Brain microvascular endothelial cell (primary cell): ENCODE measurements at regions not wholly inside any gene's neighbourhood (a gene's known extent, or its start where the extent isn't known, plus 50 kb on each side); places are given as distances from the start of the nearest gene placed in this dataset.
"Not testable (repeated sequence)": the region's sequence is repeated elsewhere in the genome, so short reads cannot be mapped to it uniquely, and the experiment has no call there.

Experiments used
- DNase-seq: peaks from one replicate; pipeline ENCODE4 v3.0.0-alpha.2; 2020
- H3K27ac ChIP-seq: fragments of 250-450 bp; sonication (Bioruptor Pico); 2 replicates; pipeline ENCODE4 v1.5.1; 2020; ENCODE audit warnings: mild to moderate bottlenecking, moderate library complexity
- H3K27me3 ChIP-seq: fragments of 250-450 bp; sonication (Bioruptor Pico); replicated peaks from 2 replicates; pipeline ENCODE4 v1.5.1; 2020; ENCODE audit warnings: mild to moderate bottlenecking
- H3K36me3 ChIP-seq: fragments of 250-450 bp; sonication (Bioruptor Pico); replicated peaks from 2 replicates; pipeline ENCODE4 v1.5.1; 2020; ENCODE audit warnings: mild to moderate bottlenecking
- H3K4me3 ChIP-seq: 2 replicates; pipeline ENCODE4 v1.5.1; 2011; ENCODE audit warnings: low read depth, mild to moderate bottlenecking, control low read depth, low read length, moderate library complexity
- in situ Hi-C: cut with HindIII; loops from 2 replicates; pipeline ENCODE4 v1.10.0; 2017; ENCODE audit warnings: low sequenced_read_pairs, low pct_ligation_motif_present
- TF ChIP-seq, protein P1 (sequence below): IDR thresholded peaks from 2 replicates; pipeline ENCODE4 v1.5.1; 2011; ENCODE audit warnings: low read depth, mild to moderate bottlenecking, moderate library complexity, low read length, control low read depth, inconsistent platforms; ENCODE audit errors: missing control alignments

- DNase-seq = peak; percentile 55
- in situ Hi-C loops = no loop called here
- Histone ChIP-seq H3K4me3 (no peak overlapping the region), H3K27me3 (no peaks in the 10 kb centered on the region), H3K36me3 (no peaks in the 10 kb centered on the region), H3K27ac (no peak overlapping the region)
- TF ChIP-seq, protein P1, sequence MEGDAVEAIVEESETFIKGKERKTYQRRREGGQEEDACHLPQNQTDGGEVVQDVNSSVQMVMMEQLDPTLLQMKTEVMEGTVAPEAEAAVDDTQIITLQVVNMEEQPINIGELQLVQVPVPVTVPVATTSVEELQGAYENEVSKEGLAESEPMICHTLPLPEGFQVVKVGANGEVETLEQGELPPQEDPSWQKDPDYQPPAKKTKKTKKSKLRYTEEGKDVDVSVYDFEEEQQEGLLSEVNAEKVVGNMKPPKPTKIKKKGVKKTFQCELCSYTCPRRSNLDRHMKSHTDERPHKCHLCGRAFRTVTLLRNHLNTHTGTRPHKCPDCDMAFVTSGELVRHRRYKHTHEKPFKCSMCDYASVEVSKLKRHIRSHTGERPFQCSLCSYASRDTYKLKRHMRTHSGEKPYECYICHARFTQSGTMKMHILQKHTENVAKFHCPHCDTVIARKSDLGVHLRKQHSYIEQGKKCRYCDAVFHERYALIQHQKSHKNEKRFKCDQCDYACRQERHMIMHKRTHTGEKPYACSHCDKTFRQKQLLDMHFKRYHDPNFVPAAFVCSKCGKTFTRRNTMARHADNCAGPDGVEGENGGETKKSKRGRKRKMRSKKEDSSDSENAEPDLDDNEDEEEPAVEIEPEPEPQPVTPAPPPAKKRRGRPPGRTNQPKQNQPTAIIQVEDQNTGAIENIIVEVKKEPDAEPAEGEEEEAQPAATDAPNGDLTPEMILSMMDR = no peak
Measured at GRCh38 chr4:81314196-81314896, 99.3 kb upstream of the PRKG2 start.

DNA sequence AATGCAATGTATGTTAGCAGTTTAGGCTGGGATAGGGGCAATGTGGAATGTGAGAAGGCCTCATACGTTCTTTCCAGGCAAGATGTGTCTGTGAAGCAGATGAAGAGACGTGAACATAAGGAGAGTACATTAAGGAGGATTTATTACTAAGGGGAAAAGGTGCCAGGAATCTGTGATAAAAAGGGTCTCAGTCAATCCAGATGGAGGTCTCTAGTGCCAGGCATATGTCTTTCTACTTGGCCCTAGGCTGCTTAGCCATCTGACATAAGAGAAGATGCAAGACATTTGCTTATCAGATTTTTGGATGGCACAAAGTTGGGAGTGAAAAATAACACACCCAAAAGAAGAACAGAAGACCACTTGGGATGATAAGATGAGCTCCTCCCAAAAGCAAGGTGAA is 93.0 kb upstream of the PRKG2 start:
- Histone ChIP-seq H3K36me3 (no peaks in the 10 kb centered on the region), H3K27ac (no peak overlapping the region), H3K4me3 (no peak overlapping the region), H3K27me3 (no peaks in the 10 kb centered on the region)
- TF ChIP-seq, protein P1 = no peak
- in situ Hi-C loops = no loop called here
- no peak for DNase-seq

- TF ChIP-seq, protein P1 = no peak
- in situ Hi-C loops = no loop called here
- Histone ChIP-seq H3K27me3 (no peaks in the 10 kb centered on the region), H3K4me3 (no peak overlapping the region), H3K27ac (no peak overlapping the region), H3K36me3 (no peaks in the 10 kb centered on the region)
- DNase-seq = no peak
Measured at GRCh38 chr4:81304871-81305270, 89.8 kb upstream of the PRKG2 start.

GRCh38 chr4:81300352-81300751 is 85.3 kb upstream of the PRKG2 start:
- H3K36me3 ChIP-seq, H3K4me3 ChIP-seq, H3K27ac ChIP-seq, in situ Hi-C loops, DNase-seq, H3K27me3 ChIP-seq: not testable (repeated sequence)

DNA sequence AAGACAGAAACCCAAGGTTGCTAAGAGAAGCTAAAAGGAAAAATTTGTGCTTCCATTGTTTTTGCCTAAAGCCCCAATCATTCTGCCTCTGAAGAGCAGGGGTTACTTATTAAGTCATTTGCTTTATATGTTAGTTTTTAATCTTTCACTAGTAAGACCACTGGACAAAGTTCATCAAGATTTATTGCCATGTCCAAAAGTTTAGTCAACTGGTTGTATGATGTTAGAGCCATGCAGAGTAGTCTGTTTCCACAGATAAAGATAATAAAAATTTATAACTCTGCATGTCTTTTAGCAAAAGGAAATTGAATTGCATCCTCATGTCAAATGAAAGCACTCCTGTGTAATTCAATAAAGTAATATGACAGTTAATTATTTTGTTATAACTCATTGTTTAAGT is 75.8 kb upstream of the PRKG2 start:
- TF ChIP-seq, protein P1 = no peak
- no peaks in the 10 kb centered on the region for H3K27me3 ChIP-seq
- no peaks in the 10 kb centered on the region for H3K36me3 ChIP-seq
- no peak for DNase-seq
- H3K4me3 ChIP-seq = no peak overlapping the region
- no peak overlapping the region for H3K27ac ChIP-seq
- in situ Hi-C loops = no loop called here

DNA sequence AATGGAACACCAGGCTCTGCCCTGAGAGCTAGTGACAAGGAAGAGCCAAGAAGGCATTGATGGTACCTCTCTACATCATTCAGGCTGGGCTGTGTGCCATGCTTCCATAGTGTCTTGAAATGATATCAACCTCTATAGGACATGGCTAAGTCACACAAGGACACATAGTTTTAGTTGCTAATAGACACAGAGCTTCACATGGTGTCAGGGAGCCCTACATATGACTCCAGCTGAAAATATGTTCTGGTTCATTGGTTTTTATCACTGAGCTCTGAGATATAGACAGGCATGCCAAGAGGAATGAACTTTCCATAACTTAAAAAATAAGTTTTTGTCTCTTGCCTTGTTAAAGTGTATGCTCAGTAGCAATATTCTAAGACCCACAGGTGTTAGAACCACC is 72.1 kb upstream of the PRKG2 start:
- in situ Hi-C loops = no loop called here
- Histone ChIP-seq H3K4me3 (no peak overlapping the region), H3K36me3 (no peaks in the 10 kb centered on the region), H3K27ac (no peak overlapping the region), H3K27me3 (no peaks in the 10 kb centered on the region)
- TF ChIP-seq, protein P1 = no peak
- no peak for DNase-seq
